Dendritic cell treated with granulocyte-macrophage colony-stimulating factor and Interleukin-4, amounts not matched to agents 40 ng/mL and 50 ng/mL, for 4 days (primary cell): ENCODE measurements at regions not wholly inside any gene's neighbourhood (a gene's known extent, or its start where the extent isn't known, plus 50 kb on each side); places are given as distances from the start of the nearest gene placed in this dataset.

Experiments
- H3K27ac Mint-ChIP-seq: one replicate; pipeline ENCODE4 v1.8.0; 2022; ENCODE audit warnings: mild to moderate bottlenecking, mixed read lengths
- H3K27me3 Mint-ChIP-seq: one replicate; pipeline ENCODE4 v1.8.0; 2022; ENCODE audit warnings: mild to moderate bottlenecking, mixed read lengths
- H3K36me3 Mint-ChIP-seq: one replicate; pipeline ENCODE4 v1.8.0; 2022; ENCODE audit warnings: low read depth, mixed read lengths
- H3K4me1 Mint-ChIP-seq: one replicate; pipeline ENCODE4 v1.8.0; 2022; ENCODE audit warnings: low read depth, mixed read lengths
- H3K4me3 Mint-ChIP-seq: one replicate; pipeline ENCODE4 v1.8.0; 2022; ENCODE audit warnings: mild to moderate bottlenecking, moderate library complexity, mixed read lengths
- H3K9me3 Mint-ChIP-seq: one replicate; pipeline ENCODE4 v1.8.0; 2022; ENCODE audit warnings: mixed read lengths
- intact Hi-C: fragments of 100-400 bp; cut with micrococcal nuclease; formaldehyde crosslinking; loops from one replicate; pipeline ENCODE4 v1.15.0; 2022

DNA sequence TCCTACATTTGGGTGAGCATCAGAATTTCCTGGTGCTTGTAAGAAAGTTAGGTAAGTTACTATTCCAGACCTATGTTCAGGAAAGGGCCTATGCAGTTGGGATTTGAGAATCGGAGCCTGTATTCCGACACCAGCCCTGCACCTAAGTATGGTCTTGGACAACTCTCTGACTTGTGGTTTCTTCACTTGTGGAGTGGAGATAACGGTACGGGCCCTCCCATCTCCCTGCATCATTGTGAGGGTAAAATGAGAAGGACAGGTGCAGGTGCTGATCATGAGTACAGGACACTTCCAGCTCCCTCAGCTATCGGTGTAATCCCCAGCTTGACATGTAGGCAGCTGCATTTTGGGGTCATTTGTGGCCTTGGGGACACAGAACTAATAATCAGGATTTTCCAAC is 138.3 kb upstream of the NAMPT start:
- intact Hi-C loops, result no loop called here
- Mint-ChIP-seq H3K4me3 (no peak overlapping the region), H3K9me3 (no peaks in the 10 kb centered on the region), H3K27ac (peak overlapping the region; percentile 81), H3K27me3 (peaks cover 2% of the 10 kb centered on the region), H3K36me3 (no peaks in the 10 kb centered on the region), H3K4me1 (peaks cover 77% of the 10 kb centered on the region)

DNA sequence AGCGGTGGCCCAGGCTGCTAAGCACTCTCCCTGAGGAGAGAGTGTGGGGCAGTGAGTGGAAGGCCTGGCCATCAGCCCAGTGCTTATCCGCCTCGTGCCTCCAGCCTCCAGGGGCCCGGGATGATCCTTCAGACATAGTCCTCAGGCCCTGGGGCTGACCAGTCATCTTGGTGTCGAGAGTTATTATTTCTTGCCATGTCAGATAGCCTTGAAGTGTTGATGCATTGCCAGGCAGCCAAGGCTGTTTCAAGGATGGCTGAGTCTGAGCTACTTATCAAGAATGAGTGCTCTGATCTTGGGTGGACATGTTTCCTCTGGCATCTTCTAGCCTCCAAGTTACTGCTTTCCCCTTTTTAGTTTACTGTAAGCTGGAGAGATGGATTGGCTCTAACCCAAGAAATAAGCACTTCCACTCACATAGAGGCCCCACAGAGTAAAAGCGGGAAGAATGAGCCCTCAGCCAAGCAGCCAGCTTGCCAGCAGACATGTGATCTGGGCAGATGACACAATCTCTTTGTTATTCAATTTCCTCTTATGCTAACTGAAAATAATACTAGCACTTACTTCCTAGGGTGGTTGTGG is 136.5 kb upstream of the NAMPT start:
- intact Hi-C loops, result no loop called here
- Mint-ChIP-seq H3K36me3 (peaks cover 5% of the 10 kb centered on the region), H3K27me3 (no peaks in the 10 kb centered on the region), H3K27ac (peak overlapping the region; percentile 81), H3K9me3 (peaks cover 7% of the 10 kb centered on the region), H3K4me1 (peaks cover 81% of the 10 kb centered on the region), H3K4me3 (no peak overlapping the region)

DNA sequence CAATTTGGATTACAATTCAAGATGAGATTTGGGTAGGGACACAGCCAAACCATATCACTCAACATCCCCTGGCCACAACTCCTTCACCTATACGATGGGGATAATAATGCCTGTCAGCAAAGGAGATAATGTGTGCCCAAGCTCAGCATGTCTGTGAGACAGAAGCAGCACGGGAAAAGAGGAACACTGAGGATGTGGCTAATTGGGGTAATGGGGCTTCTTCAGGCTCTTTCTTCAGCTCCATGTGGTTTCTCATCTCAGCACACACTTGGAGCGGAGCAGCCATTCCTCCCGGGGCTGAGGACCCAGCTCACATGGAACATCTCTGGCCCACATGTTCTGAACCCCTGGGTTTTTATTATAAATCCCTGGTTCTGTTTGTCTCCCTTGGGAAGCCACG is 136.0 kb upstream of the NAMPT start:
- Mint-ChIP-seq H3K36me3 (peaks cover 7% of the 10 kb centered on the region), H3K4me1 (peaks cover 76% of the 10 kb centered on the region), H3K27ac (peak overlapping the region; percentile 81), H3K9me3 (peaks cover 13% of the 10 kb centered on the region), H3K4me3 (no peak overlapping the region), H3K27me3 (no peaks in the 10 kb centered on the region)
- intact Hi-C loops, result no loop called here

DNA sequence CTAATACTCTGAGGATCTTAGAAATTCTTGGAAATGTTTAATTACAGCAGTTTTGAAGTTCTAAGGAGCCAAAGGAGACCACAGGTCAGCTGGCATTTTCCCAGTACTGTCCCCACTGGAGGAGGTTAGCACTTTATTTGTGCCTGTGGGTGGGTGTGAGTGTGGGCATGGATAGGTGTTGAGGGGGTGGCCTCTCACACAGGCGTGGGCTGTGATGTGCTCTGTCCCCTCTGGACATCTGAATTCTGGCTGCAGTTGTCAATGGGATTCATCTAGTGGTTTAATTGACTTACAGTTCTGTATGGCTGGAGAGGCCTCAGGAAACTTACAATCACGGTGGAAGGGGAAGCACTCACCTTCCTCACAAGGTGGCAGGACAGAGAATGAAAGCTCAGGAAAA is 135.4 kb upstream of the NAMPT start:
- Mint-ChIP-seq H3K9me3 (peaks cover 18% of the 10 kb centered on the region), H3K27ac (peak overlapping the region; percentile 81), H3K36me3 (peaks cover 7% of the 10 kb centered on the region), H3K4me1 (peaks cover 71% of the 10 kb centered on the region), H3K4me3 (no peak overlapping the region), H3K27me3 (no peaks in the 10 kb centered on the region)
- intact Hi-C loops, result no loop called here

DNA sequence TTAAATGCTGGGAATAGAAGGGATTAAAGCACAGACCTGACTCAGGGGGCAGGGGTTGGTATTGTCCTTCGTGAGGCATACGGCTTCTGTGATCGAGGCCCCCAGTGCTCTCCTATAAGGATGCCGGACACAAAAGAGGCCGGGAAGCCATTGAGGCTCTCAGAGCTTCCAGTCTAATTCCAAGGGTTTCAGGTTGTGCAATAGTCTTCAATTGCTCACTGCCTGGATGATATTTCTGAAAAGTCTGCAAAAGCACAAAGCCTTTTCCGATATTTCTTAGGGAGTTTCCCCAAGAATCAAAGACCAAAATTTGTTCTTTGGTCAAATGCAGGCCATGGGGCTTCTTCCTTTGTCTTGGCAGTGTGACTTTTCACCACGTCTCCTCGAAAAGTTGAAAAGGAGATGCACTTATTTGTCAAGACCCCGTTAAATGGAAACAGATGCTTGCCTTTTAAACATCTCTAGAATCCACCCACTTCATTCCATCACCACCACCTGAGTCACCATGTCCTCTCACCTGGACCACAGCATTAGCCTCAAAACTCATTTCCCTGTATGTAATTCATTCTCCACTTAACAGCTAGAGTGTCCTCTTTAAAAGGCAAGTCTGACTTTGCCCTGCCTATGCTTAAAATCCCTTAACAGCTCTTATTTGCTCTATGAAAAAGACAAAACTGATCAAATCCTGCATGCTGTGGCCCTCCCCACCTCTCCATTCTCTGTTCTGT is 134.8 kb upstream of the NAMPT start:
- no peaks in the 10 kb centered on the region for H3K27me3 Mint-ChIP-seq
- H3K27ac Mint-ChIP-seq, result no peak overlapping the region
- peaks cover 65% of the 10 kb centered on the region for H3K4me1 Mint-ChIP-seq
- H3K9me3 Mint-ChIP-seq, result peaks cover 20% of the 10 kb centered on the region
- intact Hi-C loops, result no loop called here
- no peak overlapping the region for H3K4me3 Mint-ChIP-seq
- peaks cover 7% of the 10 kb centered on the region for H3K36me3 Mint-ChIP-seq

DNA sequence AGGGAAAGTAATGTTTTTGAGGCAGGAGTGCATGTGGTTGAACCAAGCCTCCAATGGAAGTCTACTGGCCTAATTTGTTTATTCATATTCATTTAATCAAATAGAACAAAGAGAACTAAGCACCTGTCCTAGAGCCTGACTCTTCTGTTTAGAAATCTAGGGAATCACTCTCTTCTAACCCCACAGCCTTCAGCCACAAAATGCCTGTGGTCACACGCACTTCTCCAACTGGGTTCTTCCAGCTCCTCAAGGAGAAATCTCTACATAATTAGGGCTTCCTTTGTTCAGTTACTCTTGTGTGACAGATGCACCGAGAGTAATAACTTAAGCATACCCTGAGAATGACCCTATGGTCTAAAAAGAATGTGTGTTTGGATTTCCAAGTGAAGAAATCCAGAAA is 133.7 kb upstream of the NAMPT start:
- Mint-ChIP-seq H3K36me3 (peaks cover 7% of the 10 kb centered on the region), H3K27ac (no peak overlapping the region), H3K9me3 (peaks cover 20% of the 10 kb centered on the region), H3K27me3 (no peaks in the 10 kb centered on the region), H3K4me1 (peaks cover 56% of the 10 kb centered on the region), H3K4me3 (no peak overlapping the region)
- intact Hi-C loops, result no loop called here

DNA sequence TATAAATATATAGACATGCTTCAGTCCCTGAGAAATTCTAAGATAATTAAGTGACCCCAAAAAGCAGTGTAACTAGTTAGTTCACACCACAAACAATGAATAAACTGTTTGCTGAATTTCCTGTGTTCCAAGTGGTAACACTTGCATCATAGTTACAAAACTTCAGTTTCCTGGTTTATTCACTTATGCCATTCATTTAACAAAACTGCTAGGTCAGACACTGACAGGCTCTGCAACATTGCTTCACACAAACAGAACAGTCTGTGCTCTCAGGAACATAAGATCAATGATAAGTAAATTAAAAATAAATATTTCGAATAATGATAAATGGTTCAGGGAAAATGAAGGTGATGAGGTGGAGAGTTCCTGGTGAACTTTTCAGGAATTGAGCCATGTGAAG is 133.3 kb upstream of the NAMPT start:
- Mint-ChIP-seq H3K36me3 (peaks cover 7% of the 10 kb centered on the region), H3K27me3 (no peaks in the 10 kb centered on the region), H3K27ac (no peak overlapping the region), H3K4me3 (no peak overlapping the region), H3K4me1 (peaks cover 56% of the 10 kb centered on the region), H3K9me3 (peaks cover 20% of the 10 kb centered on the region)
- intact Hi-C loops, result no loop called here

DNA sequence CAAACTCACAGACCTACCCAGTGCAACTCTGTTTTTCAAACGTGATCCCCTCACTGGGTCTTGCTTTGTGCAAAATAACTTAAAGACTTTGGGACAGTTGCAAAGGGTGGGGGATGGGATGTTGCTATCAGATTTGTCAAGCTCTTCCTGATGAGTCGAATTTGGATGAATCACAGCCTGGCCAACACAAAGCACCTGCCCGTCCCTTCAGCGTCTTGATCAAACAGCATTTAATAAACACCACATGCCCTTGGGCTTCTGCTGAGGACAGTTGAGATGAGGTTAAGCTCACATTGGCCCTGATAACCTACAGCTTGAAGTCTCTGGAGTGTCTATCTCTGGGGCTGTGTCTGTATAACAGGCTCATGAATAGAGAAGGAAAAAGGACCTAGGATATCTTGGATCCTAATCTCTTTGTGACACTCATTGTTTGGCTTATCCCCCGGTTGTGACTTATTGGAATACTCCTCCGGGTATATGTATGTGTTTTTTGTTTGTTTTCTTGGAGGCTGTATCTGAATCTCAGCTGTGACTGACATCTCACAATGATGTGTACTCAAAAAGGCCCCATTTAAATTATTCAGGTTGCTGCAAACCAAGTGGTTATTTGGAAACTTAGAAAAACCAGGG is 132.6 kb upstream of the NAMPT start:
- intact Hi-C loops, result no loop called here
- Mint-ChIP-seq H3K9me3 (peaks cover 20% of the 10 kb centered on the region), H3K36me3 (peaks cover 7% of the 10 kb centered on the region), H3K4me3 (no peak overlapping the region), H3K4me1 (peaks cover 51% of the 10 kb centered on the region), H3K27ac (no peak overlapping the region), H3K27me3 (no peaks in the 10 kb centered on the region)

DNA sequence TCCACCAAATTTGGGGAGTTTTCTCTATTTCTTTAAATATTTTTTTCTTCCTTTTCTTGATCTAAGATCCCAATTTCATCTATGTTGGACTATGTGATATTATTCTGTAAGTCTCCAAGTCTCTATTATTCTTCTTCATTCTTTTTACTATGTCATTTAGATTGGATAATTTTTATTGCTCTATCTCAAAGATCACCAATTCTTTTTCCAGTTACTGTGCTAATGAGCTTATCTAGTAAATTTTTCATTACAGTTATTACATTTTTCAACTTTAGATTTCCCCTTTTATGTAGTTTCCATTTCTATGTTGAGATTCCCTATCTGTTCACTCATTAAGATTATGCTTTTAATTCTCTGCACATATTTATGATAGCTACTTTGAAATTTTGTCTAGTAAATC is 131.6 kb upstream of the NAMPT start:
- Mint-ChIP-seq H3K27ac (no peak overlapping the region), H3K4me3 (no peak overlapping the region), H3K4me1 (peaks cover 42% of the 10 kb centered on the region), H3K36me3 (peaks cover 7% of the 10 kb centered on the region), H3K9me3 (peaks cover 20% of the 10 kb centered on the region), H3K27me3 (no peaks in the 10 kb centered on the region)
- intact Hi-C loops, result no loop called here

DNA sequence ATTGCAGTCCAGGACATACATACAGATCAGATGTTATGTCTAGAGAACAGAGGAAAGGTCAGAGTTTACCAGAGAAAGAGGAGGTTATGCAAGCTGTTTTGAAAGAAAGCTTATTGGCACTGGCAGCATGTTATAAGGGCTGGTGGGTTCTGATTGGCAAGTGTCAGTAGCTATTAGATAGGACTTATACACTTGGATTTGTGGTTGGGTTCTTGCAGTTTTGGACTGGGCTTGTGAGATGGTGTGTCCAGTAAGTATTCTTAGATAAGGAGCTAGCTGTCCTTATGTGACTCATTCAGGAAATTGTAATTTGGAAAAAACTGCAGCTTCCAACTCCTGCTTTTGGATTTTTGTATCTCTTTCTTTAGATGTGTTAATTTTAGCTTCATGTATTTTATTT is 130.7 kb upstream of the NAMPT start:
- intact Hi-C loops, result no loop called here
- H3K27ac Mint-ChIP-seq, result no peak overlapping the region
- H3K9me3 Mint-ChIP-seq, result peaks cover 20% of the 10 kb centered on the region
- H3K27me3 Mint-ChIP-seq, result no peaks in the 10 kb centered on the region
- peaks cover 7% of the 10 kb centered on the region for H3K36me3 Mint-ChIP-seq
- peaks cover 32% of the 10 kb centered on the region for H3K4me1 Mint-ChIP-seq
- no peak overlapping the region for H3K4me3 Mint-ChIP-seq

DNA sequence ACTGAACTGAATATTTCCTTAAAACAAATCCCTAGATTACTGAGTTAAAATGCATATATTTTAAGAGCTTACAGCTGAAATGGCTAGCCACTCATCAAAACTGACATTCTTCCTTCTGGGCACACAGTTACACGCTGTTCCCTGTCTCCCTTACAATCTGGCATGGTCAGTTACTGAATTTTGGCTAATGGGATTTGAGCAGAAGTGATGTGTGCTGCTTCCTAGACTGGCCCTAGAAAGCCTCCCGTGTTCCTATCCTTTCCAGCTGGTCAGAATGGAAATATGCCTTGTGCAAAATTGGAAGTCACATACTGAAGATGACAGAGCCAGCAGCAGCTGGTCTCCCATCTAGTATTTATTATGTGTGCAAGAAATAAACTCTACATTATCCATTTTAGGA is 128.7 kb upstream of the NAMPT start:
- Mint-ChIP-seq H3K27ac (no peak overlapping the region), H3K9me3 (peaks cover 20% of the 10 kb centered on the region), H3K27me3 (no peaks in the 10 kb centered on the region), H3K4me3 (no peak overlapping the region), H3K36me3 (peaks cover 7% of the 10 kb centered on the region), H3K4me1 (peaks cover 12% of the 10 kb centered on the region)
- intact Hi-C loops, result no loop called here

DNA sequence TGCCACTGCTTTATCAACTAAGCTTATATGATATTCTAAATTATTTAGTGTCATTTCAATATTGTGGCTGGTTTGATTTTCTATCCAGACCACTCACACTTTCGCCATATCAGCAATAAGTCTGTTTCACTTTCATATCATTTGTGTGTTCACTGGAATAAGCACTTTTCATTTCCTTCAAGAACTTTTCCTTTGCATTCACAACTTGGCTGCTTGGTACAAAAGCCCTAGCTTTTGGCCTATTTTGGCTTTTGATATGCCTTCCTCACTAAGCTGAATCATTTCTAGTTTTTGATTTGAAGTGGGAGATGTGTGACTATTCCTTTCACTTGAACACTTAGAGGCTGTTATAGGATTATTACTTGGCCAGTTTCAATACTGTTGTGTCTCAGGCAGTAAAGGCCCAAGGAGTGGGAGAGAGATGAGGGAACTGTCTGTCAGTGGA is 120.9 kb upstream of the NAMPT start:
- Mint-ChIP-seq H3K27ac (peak overlapping the region; percentile 61), H3K9me3 (peaks cover 12% of the 10 kb centered on the region), H3K4me1 (peaks cover 9% of the 10 kb centered on the region), H3K36me3 (no peaks in the 10 kb centered on the region), H3K4me3 (no peak overlapping the region), H3K27me3 (no peaks in the 10 kb centered on the region)
- intact Hi-C loops, result no loop called here

DNA sequence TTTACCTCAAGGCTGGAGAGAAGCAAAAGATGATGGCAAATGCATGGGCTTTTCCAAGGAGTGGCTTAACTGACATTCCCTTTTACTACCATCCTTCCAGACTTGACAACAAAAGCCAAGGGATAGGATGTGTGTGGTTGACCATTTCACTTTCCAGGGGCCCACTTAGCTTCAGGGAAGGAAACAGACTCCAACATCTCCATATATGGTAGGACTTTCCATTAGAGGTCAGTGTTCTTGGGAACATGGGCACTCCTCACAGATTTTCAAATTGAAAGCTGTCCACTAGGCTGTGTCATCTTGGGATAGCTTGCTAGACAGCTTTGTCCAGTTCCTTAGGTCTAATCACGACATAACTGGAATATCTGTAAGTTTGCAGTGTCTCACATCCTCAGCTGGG is 118.1 kb upstream of the NAMPT start:
- H3K27ac Mint-ChIP-seq, result no peak overlapping the region
- intact Hi-C loops, result no loop called here
- no peak overlapping the region for H3K4me3 Mint-ChIP-seq
- H3K9me3 Mint-ChIP-seq, result peaks cover 12% of the 10 kb centered on the region
- H3K4me1 Mint-ChIP-seq, result peaks cover 9% of the 10 kb centered on the region
- no peaks in the 10 kb centered on the region for H3K36me3 Mint-ChIP-seq
- peaks cover 1% of the 10 kb centered on the region for H3K27me3 Mint-ChIP-seq

DNA sequence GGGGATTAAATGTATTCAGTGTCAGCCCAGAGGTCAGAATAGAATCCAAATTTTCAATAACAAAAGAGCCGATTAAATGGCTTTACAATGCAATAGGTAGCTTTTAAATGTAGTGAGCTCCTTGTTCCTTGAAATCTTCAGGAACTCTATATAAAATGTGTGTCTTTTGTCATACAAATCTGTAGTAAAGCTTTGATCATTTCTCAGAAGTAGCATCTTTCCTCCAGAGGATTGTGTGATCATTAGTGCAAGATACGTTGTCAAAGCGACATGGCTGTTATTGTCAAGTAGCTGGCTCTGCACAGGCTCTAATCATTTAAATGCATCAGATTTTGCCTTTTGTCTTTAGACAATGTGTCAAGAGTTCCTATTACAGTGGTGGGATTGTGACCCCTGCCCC is 116.1 kb upstream of the NAMPT start:
- intact Hi-C loops, result no loop called here
- no peak overlapping the region for H3K4me3 Mint-ChIP-seq
- H3K4me1 Mint-ChIP-seq, result peaks cover 14% of the 10 kb centered on the region
- H3K27me3 Mint-ChIP-seq, result peaks cover 1% of the 10 kb centered on the region
- no peaks in the 10 kb centered on the region for H3K36me3 Mint-ChIP-seq
- peaks cover 12% of the 10 kb centered on the region for H3K9me3 Mint-ChIP-seq
- H3K27ac Mint-ChIP-seq, result no peak overlapping the region
